Smooth muscle cell (in vitro differentiated cells): ENCODE measurements at regions not wholly inside any gene's neighbourhood (a gene's known extent, or its start where the extent isn't known, plus 50 kb on each side); places are given as distances from the start of the nearest gene placed in this dataset.

Experiments used
- DNase-seq: peaks from one replicate; lab custom pipeline; 2025; ENCODE audit not compliant: unreplicated experiment; lab: John Stamatoyannopoulos, UW
- H2AFZ ChIP-seq: fragments of 200-600 bp; sonication (generic); 2 replicates; pipeline ENCODE4 v1.6.0; 2016; ENCODE audit warnings: antibody characterized with exemption, low read depth, mild to moderate bottlenecking
- H3F3A ChIP-seq: fragments of 200-600 bp; sonication (generic); 2 replicates; pipeline ENCODE4 v1.6.0; 2017; ENCODE audit warnings: antibody characterized with exemption, low read depth
- H3K27ac ChIP-seq: fragments of 200-600 bp; sonication (generic); 2 replicates; pipeline ENCODE4 v1.5.1; 2016; ENCODE audit warnings: low read depth, mild to moderate bottlenecking
- H3K27me3 ChIP-seq: fragments of 200-600 bp; sonication (generic); 2 replicates; pipeline ENCODE4 v1.6.1; 2016; ENCODE audit warnings: low read depth, mild to moderate bottlenecking
- H3K36me3 ChIP-seq: fragments of 200-600 bp; sonication (generic); 2 replicates; pipeline ENCODE4 v1.5.1; 2016; ENCODE audit warnings: low read depth
- H3K4me1 ChIP-seq: fragments of 200-600 bp; sonication (generic); 2 replicates; pipeline ENCODE4 v1.5.1; 2016; ENCODE audit warnings: low read depth
- H3K4me2 ChIP-seq: fragments of 200-600 bp; sonication (generic); 2 replicates; pipeline ENCODE4 v1.6.0; 2016; ENCODE audit warnings: mild to moderate bottlenecking
- H3K4me3 ChIP-seq: fragments of 200-600 bp; sonication (generic); 2 replicates; pipeline ENCODE4 v1.5.1; 2016; ENCODE audit warnings: mild to moderate bottlenecking
- H3K79me2 ChIP-seq: fragments of 200-600 bp; sonication (generic); 2 replicates; pipeline ENCODE4 v1.6.0; 2016; ENCODE audit warnings: low read depth, mild to moderate bottlenecking
- H3K9ac ChIP-seq: fragments of 200-600 bp; sonication (generic); 2 replicates; pipeline ENCODE4 v1.6.0; 2016; ENCODE audit warnings: low read depth
- H3K9me3 ChIP-seq: fragments of 200-600 bp; sonication (generic); replicated peaks from 2 replicates; pipeline ENCODE4 v1.5.1; 2016; ENCODE audit warnings: low read depth
- H4K20me1 ChIP-seq: fragments of 200-600 bp; sonication (generic); 2 replicates; pipeline ENCODE4 v1.6.0; 2016; ENCODE audit warnings: low read depth
- WGBS: methylation state at CpG from one replicate; pipeline ENCODE4 v1.1.7; 2016; ENCODE audit warnings: low lambda C conversion rate; 5-methylcytosine and 5-hydroxymethylcytosine counted together
- TF ChIP-seq, protein P1 (sequence below): fragments of 200-600 bp; sonication (generic); IDR thresholded peaks from 2 replicates; pipeline ENCODE4 v1.5.1; 2017; ENCODE audit warnings: borderline replicate concordance, mild to moderate bottlenecking, antibody characterized with exemption; ENCODE audit not compliant: insufficient read depth, poor library complexity, severe bottlenecking

DNA sequence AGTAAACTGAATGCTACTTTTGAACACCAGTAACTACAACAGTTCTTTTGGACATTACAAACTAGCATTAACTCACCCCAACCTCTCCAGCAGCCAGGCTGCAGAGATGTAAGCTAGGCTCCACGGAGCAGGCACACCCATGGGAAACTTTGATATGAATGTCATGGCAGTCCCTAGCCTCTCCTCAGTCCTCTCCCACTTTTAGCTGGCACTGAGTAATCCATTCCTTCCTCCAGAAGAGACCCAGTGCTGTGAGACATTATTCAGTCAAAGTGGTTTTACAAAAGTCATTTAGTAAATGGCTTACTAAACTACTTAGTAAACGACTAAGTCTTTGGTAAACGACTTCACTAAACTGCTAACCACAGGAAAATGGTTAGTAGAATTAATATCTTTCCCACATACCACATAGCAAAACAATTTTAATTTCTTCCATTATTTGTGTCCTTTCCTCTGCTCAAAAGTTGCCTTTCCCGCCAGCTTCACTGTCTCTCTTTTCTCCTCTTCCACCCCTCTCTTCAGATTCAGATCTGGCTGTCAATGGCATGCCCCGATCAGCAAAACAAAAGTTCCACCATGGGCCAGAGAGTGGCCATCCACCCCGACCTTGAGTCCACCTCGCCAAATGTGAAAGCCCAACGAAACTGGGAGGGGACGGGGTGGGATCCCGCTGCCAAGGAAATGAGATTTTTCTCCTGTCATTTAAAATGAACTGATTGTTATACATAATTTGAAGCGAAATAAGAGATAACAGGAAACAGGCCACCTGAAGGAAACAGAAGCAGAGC is 67.5 kb upstream of the TJP1 start:
- no peaks in the 10 kb centered on the region for H3K9me3 ChIP-seq

DNA sequence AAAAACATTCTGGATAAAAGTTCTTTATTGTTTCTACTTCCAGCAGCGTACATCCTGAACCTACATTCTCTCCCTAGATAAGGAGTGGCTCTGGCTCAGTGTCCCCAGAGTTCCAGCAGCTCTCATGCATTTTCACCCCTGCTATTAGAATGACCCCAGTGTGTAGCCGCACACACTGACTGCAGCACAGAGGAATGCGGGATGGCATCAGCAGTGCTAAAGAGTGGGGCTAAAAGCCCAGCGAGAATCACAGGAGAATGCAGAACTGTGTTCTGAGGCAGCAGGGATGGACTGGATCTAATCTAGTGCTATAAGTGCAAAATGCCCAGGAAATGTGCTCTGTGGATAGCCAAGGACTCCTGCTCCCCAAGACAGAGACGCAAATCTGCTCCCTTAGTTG is 66.4 kb upstream of the TJP1 start:
- peaks cover 17% of the 10 kb centered on the region for H3K4me1 ChIP-seq
- H2AFZ ChIP-seq = peak overlapping the region; percentile 30
- no peaks in the 10 kb centered on the region for H4K20me1 ChIP-seq
- no peak overlapping the region for H3K9ac ChIP-seq
- no peak overlapping the region for H3K4me3 ChIP-seq
- no peaks in the 10 kb centered on the region for H3K36me3 ChIP-seq
- H3K27me3 ChIP-seq = no peaks in the 10 kb centered on the region
- H3K4me2 ChIP-seq = peak overlapping the region; percentile 22
- no peaks in the 10 kb centered on the region for H3K79me2 ChIP-seq
- TF ChIP-seq, protein P1, sequence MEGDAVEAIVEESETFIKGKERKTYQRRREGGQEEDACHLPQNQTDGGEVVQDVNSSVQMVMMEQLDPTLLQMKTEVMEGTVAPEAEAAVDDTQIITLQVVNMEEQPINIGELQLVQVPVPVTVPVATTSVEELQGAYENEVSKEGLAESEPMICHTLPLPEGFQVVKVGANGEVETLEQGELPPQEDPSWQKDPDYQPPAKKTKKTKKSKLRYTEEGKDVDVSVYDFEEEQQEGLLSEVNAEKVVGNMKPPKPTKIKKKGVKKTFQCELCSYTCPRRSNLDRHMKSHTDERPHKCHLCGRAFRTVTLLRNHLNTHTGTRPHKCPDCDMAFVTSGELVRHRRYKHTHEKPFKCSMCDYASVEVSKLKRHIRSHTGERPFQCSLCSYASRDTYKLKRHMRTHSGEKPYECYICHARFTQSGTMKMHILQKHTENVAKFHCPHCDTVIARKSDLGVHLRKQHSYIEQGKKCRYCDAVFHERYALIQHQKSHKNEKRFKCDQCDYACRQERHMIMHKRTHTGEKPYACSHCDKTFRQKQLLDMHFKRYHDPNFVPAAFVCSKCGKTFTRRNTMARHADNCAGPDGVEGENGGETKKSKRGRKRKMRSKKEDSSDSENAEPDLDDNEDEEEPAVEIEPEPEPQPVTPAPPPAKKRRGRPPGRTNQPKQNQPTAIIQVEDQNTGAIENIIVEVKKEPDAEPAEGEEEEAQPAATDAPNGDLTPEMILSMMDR = no peak
- H3K27ac ChIP-seq = peak overlapping the region; percentile 0
- H3K9me3 ChIP-seq = no peaks in the 10 kb centered on the region
- 4% methylated on average over 5 of the region's 5 CpGs for WGBS
- no peak for DNase-seq
- H3F3A ChIP-seq = no peaks in the 10 kb centered on the region

More for the DNA sequence above, 67.5 kb upstream of the TJP1 start:
- no peak overlapping the region for H3K27ac ChIP-seq
- H3K79me2 ChIP-seq = no peaks in the 10 kb centered on the region
- WGBS = 50% methylated on average over 11 of the region's 11 CpGs
- peak overlapping the region; percentile 37 for H2AFZ ChIP-seq
- no peak overlapping the region for H3K4me3 ChIP-seq
- H3K27me3 ChIP-seq = no peaks in the 10 kb centered on the region
- H3F3A ChIP-seq = no peaks in the 10 kb centered on the region
- no peak for DNase-seq
- H3K9ac ChIP-seq = no peak overlapping the region
- TF ChIP-seq, protein P1 = no peak
- no peak overlapping the region for H3K4me2 ChIP-seq
- H3K4me1 ChIP-seq = peaks cover 17% of the 10 kb centered on the region
- H4K20me1 ChIP-seq = no peaks in the 10 kb centered on the region
- no peaks in the 10 kb centered on the region for H3K36me3 ChIP-seq

DNA sequence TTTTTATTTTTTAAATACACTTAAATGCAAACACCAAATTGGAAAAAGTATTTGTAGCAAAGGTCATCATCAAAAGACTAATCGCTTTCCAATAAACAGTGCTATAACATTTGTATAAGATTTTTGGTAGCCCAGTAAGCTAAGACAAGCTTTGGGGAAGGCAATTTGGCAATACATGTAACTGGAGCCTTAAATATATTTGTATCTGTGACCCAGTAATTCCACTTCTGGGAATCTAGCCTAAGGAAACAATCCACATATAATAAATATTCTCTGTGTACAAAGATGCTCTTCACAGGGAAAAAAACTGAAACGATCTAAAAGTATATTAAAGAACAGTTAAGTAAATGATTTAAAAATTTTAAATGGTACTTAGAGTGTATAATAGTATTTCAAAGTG is 65.5 kb upstream of the TJP1 start:
- H3K4me2 ChIP-seq = no peak overlapping the region
- TF ChIP-seq, protein P1 = no peak
- H3F3A ChIP-seq = peaks cover 3% of the 10 kb centered on the region
- no peak overlapping the region for H2AFZ ChIP-seq
- no peak for DNase-seq
- no peaks in the 10 kb centered on the region for H4K20me1 ChIP-seq
- H3K79me2 ChIP-seq = no peaks in the 10 kb centered on the region
- H3K9me3 ChIP-seq = no peaks in the 10 kb centered on the region
- H3K27me3 ChIP-seq = no peaks in the 10 kb centered on the region
- H3K4me3 ChIP-seq = no peak overlapping the region
- H3K27ac ChIP-seq = no peak overlapping the region
- no peaks in the 10 kb centered on the region for H3K36me3 ChIP-seq
- peaks cover 26% of the 10 kb centered on the region for H3K4me1 ChIP-seq
- no peak overlapping the region for H3K9ac ChIP-seq
- WGBS = 89% methylated on average over 2 of the region's 2 CpGs

DNA sequence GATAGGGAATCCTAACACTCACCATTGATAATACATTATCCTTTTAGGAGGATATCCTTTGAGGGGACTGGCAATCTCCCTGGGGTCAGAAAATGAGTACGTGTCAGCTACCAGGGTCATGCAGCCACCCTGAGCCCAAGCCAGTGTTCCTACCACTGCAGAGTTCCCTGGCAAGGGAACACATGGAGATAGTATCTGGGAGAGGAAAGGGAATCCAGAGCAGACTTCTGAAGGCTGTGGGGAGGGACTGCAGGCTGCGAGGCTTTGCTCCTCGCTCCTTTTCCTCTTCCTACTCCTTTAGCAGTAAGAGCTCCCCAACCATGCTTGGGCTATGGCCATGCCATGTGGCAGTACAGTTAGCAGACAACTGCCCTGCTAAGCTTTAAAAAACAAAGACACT is 62.9 kb upstream of the TJP1 start:
- TF ChIP-seq, protein P1 = no peak
- Histone ChIP-seq H4K20me1 (no peaks in the 10 kb centered on the region), H2AFZ (peak overlapping the region; percentile 78), H3K9ac (no peak overlapping the region), H3K79me2 (no peaks in the 10 kb centered on the region), H3F3A (peaks cover 3% of the 10 kb centered on the region), H3K27ac (no peak overlapping the region), H3K36me3 (no peaks in the 10 kb centered on the region), H3K4me1 (peaks cover 28% of the 10 kb centered on the region), H3K4me3 (no peak overlapping the region), H3K27me3 (no peaks in the 10 kb centered on the region), H3K4me2 (no peak overlapping the region), H3K9me3 (no peaks in the 10 kb centered on the region)
- 38% methylated on average over 3 of the region's 3 CpGs for WGBS
- no peak for DNase-seq
